SK-N-MC (cell line): ENCODE measurements at regions not wholly inside any gene's neighbourhood (a gene's known extent, or its start where the extent isn't known, plus 50 kb on each side); places are given as distances from the start of the nearest gene placed in this dataset.

Experiments used
- EZH2 ChIP-seq: fragments of 200-600 bp; sonication (generic); IDR thresholded peaks from one replicate; pipeline ENCODE4 v1.6.1; 2017; ENCODE audit warnings: antibody characterized with exemption
- FOXP2 ChIP-seq: optimal IDR thresholded peaks from 2 replicates; pipeline ENCODE3; 2011; ENCODE audit warnings: mild to moderate bottlenecking, moderate library complexity; ENCODE audit not compliant: insufficient read depth; ENCODE audit errors: extremely low read length, control extremely low read depth
- POLR2AphosphoS5 ChIP-seq: IDR thresholded peaks from 2 replicates; pipeline ENCODE4 v1.6.1; 2012; ENCODE audit warnings: mild to moderate bottlenecking, low read depth, low read length, borderline replicate concordance

- TF ChIP-seq EZH2: no peak
- TF ChIP-seq FOXP2: no peak
- no peak for TF ChIP-seq POLR2AphosphoS5
These were observed 259.6 kb upstream of the PELI2 start for GRCh38 chr14:55858604-55859003.
